Kidney epithelial cell (primary cell): ENCODE measurements at regions not wholly inside any gene's neighbourhood (a gene's known extent, or its start where the extent isn't known, plus 50 kb on each side); places are given as distances from the start of the nearest gene placed in this dataset.

Experiments used
- DNase-seq: peaks from one replicate; pipeline ENCODE4 v3.0.0-alpha.2; 2010; ENCODE audit warnings: low read depth
- H3K27me3 ChIP-seq: 2 replicates; pipeline ENCODE4 v1.6.0; 2011; ENCODE audit warnings: low read length; ENCODE audit not compliant: control insufficient read depth, insufficient read depth
- H3K36me3 ChIP-seq: 2 replicates; pipeline ENCODE4 v1.5.1; 2011; ENCODE audit warnings: low read length; ENCODE audit not compliant: control insufficient read depth, insufficient read depth
- H3K4me3 ChIP-seq: 2 replicates; pipeline ENCODE4 v1.5.1; 2011; ENCODE audit warnings: low read depth, mild to moderate bottlenecking, control low read depth, low read length
- TF ChIP-seq, protein P1 (sequence below): IDR thresholded peaks from 2 replicates; pipeline ENCODE4 v1.5.1; 2011; ENCODE audit warnings: mild to moderate bottlenecking, moderate library complexity, low read length, control low read depth, inconsistent platforms; ENCODE audit not compliant: insufficient read depth, poor library complexity, severe bottlenecking

DNA sequence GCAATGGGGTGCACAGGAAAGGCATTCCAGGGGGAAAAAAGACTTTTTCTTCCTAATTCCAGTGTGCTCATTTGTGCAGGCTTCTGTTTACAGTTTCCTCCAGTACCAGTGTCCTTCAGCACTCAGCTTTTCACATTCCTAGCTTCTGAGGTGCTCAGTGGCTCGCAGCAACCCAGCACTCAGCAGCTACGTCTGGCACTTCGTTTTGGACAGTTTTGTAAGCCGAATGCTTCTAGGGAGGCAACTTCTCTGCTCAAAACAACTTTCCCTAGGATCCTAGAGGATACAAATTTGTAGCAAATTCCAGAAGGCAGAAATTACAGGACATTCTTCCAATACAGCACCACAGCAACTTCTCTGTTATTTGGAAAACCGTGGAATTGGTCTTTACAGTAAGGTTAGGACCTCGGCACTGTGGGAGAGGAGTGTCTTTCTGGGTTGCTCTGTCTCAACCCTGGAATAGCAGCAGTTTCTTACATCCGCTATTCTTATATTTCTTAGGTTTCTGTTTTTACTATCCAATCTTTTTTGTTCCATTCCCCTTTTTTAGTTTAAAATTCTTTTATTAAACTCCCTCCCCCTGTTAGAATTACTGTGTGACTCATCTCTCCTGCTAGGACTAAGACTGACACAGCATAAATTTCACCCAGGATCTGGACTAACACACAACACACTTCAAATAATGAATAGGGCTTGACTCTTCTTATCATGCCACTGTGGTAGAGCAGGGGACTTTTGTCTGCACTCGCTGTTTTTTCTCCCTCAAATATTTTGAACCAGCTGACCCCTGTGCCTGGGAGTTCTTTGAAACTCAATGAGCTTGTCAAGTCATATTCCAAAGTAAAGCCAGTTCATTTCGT lies 1314.7 kb downstream of the FSTL5 start:
- H3K36me3 ChIP-seq = no peaks in the 10 kb centered on the region
- DNase-seq = no peak
- TF ChIP-seq, protein P1, sequence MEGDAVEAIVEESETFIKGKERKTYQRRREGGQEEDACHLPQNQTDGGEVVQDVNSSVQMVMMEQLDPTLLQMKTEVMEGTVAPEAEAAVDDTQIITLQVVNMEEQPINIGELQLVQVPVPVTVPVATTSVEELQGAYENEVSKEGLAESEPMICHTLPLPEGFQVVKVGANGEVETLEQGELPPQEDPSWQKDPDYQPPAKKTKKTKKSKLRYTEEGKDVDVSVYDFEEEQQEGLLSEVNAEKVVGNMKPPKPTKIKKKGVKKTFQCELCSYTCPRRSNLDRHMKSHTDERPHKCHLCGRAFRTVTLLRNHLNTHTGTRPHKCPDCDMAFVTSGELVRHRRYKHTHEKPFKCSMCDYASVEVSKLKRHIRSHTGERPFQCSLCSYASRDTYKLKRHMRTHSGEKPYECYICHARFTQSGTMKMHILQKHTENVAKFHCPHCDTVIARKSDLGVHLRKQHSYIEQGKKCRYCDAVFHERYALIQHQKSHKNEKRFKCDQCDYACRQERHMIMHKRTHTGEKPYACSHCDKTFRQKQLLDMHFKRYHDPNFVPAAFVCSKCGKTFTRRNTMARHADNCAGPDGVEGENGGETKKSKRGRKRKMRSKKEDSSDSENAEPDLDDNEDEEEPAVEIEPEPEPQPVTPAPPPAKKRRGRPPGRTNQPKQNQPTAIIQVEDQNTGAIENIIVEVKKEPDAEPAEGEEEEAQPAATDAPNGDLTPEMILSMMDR = no peak
- H3K27me3 ChIP-seq = no peaks in the 10 kb centered on the region
- no peak overlapping the region for H3K4me3 ChIP-seq

DNA sequence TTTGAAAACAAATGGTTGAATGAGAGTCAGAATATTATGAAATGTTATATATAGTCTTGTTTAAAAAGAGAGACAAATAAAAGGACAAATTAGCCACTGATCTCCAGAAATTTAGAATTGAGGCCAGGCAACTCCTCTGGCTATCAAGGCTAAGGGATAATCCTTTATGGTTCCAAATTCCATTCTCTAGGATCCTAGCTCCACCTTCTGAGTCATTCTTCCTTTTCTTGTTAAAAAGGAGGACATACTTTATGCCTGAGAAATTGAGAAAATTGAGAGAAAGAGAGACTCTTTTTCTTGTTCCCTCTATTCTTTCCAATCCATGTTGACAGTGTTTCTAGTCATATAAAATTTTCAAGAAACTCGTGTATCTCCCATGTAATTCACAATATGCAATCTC lies 1299.5 kb downstream of the FSTL5 start:
- Histone ChIP-seq H3K36me3 (no peaks in the 10 kb centered on the region), H3K27me3 (no peaks in the 10 kb centered on the region), H3K4me3 (no peak overlapping the region)
- TF ChIP-seq, protein P1 = no peak
- DNase-seq = no peak

DNA sequence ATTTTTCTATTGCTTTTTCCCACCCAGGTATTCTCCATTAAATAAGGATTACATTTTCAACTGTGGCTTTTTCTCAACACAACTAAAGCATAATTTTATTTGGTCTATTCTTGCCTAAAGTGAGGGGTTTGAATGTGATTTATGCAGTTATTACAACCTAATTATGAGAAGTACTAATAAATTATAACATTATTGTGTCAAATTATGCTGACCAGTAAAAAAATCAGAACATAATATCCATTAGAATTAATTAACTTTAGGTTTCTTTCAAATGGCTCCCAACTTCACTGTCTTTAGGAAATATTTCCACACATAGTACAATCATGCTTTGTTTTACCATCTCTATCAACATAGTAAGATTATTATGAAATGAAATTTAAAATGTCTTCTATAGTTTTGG lies 1293.9 kb downstream of the FSTL5 start:
- DNase-seq = no peak
- TF ChIP-seq, protein P1 = no peak
- Histone ChIP-seq H3K27me3 (no peaks in the 10 kb centered on the region), H3K36me3 (no peaks in the 10 kb centered on the region), H3K4me3 (no peak overlapping the region)

DNA sequence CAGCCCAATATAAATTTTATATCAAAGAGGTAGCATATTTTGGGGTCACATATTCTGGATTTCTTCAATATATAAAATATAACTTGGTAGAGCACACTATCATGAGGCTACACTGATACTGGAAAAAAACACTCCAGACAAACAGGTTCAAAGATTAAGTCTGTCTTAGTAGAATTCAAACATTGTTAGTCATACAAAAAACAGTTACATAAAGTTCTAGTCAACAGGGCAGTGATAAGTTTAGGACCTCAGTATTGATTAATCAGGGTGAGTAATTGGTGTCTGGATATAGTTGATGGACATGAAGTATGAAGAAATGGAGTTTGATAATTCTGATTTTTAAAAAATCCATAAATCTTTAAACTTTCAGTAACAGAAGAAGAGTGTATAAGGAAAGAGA lies 1291.3 kb downstream of the FSTL5 start:
- DNase-seq = no peak
- TF ChIP-seq, protein P1 = no peak
- Histone ChIP-seq H3K4me3 (no peak overlapping the region), H3K27me3 (no peaks in the 10 kb centered on the region), H3K36me3 (no peaks in the 10 kb centered on the region)

DNA sequence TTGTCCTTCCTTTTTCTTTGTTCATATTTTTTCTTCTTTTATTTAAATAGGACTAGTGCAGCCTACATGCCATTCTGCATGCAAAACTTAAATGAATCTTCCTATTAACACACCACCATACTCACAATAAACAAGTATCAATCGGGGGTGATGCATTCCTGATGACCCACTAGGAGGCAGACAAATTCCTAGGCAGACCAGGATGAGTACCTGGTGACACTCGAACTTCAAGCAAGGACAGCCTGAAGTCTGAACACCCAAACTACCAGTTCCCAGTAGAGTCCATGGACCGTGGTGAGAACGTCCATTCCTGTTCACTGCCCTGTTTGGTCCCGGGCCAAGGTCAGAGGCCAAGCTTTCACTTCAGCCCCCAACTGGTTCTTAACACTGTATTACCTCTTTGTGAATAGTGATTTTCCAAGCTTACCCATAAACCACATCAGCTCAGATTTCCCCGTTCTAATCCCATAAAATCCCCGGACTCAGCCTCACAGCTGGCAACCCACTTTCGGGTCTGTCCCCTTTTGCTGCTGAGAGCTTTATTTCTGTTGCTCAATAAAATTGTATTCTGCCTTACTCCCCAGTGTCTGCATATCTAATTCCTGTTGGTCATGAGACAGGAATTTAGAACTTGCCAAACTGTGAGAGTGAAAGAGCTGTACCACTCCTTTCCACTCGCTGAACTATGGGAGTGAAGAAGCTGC lies 1286.6 kb downstream of the FSTL5 start:
- no peaks in the 10 kb centered on the region for H3K27me3 ChIP-seq
- no peak overlapping the region for H3K4me3 ChIP-seq
- TF ChIP-seq, protein P1 = no peak
- DNase-seq = no peak
- no peaks in the 10 kb centered on the region for H3K36me3 ChIP-seq
